SKM-1 treated with dmso at 0.1 percent for 144 hours (cell line): ENCODE measurements at regions not wholly inside any gene's neighbourhood (a gene's known extent, or its start where the extent isn't known, plus 50 kb on each side); places are given as distances from the start of the nearest gene placed in this dataset.
A peak's percentile ranks its signal among the peaks of the same experiment; 100 is the strongest.

Source experiments
- DNase-seq: peaks from one replicate; lab custom pipeline; 2025; ENCODE audit not compliant: unreplicated experiment; lab: John Stamatoyannopoulos, UW

GRCh38 chr1:81634294-81634693, 166.4 kb upstream of the ADGRL2 start:
- no peak for DNase-seq

DNA sequence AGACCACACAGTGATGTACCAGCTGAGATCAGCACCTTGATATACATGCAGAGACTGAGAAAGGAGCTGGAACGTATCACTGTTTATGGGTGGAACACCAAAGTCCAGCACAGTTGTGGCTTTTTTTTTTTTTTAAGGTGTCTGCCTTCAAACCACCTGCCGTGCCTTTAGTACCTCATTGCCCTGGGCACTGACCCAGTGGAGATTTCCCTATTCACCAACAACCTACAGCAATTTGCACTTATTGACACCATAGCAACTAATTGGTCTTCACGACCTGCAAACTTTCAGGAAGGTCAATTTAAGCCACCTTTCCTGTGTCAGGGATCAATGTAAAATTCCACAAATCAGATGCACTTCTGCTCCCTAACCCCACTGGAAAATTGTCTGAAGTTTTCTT, 181.6 kb upstream of the ADGRL2 start:
- no peak for DNase-seq

GRCh38 chr1:81618376-81618775, 182.4 kb upstream of the ADGRL2 start:
- no peak for DNase-seq

DNA sequence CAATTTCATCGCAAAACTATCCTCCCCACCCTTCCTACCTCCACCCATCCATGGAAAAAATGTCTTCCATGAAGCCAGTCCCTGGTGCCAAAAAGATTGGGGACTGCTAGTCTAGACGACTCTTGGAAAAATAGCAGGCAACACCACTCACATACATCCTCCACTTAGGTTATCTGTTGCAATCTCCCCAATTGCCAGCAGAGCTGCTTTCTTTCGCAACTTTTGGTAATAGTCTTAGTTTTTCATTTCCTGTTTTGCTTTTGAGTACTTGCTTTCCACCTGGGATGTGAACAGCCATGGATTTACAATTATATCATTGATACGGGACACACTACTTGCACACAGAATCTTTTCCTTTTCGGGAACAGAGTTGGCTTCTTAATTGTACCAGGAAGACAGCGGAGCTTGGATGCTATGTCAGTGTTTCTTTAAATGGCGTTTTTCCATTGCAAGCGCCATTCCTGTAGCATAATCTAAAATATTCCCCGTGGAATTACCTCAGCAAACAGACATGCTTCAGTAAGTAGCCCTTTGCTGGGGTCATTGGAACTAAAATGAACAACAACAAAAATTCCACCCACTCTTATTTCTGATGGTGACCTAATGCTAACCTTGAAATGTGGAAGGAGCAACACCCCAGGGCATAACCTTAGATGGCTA, 183.3 kb upstream of the ADGRL2 start:
- peak; percentile 43 for DNase-seq

DNA sequence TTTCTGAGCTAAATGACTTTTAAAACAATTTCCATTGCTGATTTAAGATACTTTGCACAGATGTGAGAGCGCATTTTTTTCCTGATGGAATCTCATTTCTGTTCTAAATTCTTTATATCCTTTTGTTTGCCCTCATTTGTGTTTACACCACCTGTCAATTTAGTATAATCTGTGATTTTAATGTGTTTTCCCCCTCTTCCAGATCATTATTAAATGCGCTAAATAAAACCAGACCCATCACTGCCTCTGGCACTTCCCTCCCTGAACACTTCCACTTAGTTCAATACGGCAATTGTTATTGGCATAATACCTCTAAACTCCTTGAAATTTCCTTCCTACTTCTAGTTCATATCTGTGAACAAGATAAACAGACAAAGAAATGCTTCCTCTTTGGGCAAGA, 186.9 kb upstream of the ADGRL2 start:
- DNase-seq = no peak

GRCh38 chr1:81607924-81608323, 192.8 kb upstream of the ADGRL2 start:
- no peak for DNase-seq

- DNase-seq = no peak
These were observed 193.6 kb upstream of the ADGRL2 start for GRCh38 chr1:81607086-81607485.

DNA sequence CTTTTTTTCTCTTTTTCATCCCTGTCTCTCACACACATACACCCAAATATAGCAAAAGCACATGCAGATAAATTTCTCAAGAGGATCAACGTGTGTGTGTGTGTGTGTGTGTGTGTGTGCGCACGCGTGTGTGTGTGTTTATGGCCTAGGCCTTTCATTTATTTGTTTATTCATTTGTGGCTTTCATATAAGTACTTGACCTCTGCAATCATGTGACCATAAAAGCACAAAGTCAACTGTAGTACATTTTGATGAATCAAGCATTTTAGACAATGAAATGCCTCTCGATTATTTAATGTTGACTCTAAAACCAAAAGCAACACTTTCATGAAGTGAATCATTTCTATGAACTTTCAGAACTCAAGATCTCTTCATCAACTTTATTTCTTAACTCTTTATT, 194.1 kb upstream of the ADGRL2 start:
- no peak for DNase-seq

DNA sequence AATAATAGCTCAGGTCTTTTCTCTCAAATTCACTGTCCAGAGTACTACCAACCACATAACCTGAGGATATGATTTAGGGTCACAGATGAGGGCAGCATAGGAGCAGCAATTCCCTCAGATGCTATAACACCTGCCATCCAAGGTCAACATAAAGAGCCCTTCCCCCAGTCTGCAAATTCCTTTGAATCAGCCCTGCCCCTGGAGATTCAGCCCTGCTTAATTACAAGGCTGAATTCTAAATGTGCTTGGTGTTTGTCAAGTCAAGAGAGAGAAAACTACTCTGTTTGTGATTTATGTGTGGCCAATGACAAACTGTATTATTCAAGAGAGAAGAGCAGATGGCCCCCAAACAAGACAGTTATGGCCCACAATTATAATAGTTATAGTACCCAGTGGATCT, 195.7 kb upstream of the ADGRL2 start:
- DNase-seq = no peak

DNA sequence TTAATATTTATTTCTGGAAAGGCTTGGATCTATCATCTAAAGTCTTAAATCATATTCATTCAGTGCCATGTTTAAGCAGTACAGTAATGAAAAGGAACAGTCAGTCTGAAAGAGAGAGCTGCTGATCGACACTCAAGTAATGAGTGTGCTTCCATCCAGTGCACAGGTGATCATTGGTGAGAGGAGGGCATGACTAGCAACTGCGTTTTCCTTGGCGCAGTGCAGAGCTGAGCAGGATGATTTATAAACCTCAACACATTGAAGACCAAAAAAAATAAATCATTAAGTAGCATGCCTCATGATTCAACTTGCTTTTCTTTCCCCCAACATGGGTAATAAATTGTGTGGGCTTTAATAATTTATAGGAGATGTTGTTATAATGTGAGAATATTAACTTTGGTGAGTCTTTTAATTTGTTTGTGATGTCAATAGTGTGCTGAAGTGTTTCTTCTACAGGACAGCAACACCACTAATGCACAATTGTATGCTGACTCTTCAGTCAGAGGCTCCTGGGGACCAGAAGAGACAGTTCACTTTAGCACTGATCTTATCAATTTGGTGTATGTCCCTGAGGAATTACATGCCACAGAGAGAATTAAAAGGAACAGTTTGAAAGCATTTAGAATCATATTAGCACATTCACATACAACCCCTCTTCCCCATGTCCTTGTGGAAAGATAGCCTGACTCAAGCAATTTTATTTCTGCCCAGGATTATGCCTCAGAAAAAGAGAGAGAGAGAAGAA, 199.7 kb upstream of the ADGRL2 start:
- no peak for DNase-seq

DNA sequence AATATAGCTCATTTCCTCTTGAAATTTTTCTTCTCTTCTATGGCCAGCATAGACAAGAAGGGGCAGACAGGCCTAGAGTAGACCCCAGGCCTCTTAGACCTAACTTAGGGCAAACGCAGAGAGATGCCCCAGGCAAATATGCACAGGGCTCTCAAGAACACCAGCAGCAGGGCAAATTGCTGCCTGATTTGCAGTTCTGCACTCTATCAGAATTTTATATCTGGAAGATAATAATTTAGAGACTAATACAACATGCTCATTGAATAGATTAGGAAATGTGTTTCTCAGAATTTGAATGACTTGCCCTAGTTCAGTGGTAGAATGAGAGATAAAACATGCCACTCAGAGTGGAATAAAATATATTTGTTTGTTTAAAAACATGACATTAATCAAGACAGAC, 200.4 kb upstream of the ADGRL2 start:
- DNase-seq = no peak

GRCh38 chr1:81598623-81599022, 202.1 kb upstream of the ADGRL2 start:
- no peak for DNase-seq

DNA sequence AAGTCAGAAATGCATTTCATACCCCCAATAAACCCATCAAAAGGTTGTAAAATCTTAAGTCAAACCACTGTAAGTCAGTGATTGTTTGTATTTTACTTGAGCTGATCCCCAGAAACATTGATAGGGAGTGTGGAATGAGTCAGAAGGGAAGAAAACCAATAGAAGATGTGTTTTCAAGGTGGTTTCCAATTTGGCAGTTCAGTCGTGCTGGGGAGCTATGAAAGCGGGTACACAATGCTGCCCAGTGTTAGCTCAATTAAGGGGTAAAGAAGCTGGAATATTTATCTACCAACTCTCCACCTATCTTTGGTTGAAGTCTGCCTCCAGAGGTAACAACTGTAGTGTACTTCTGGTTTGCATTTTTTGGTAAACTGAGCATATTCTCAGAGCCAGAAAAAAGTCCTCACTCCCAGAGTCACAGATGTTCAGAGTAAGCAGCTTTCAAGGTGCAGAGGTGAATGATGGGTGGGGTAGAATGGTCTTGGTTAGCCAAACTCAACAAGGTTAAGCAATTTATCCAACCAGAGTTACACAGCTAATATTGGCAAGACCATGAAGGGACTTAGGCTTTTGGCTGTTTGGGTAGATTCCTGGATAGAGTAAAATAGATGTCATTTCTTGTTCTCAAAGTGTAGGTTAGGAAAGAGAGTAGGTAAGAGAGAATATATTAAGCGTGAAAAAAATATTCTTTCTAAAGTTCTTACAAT, 202.9 kb upstream of the ADGRL2 start:
- DNase-seq = no peak

GRCh38 chr1:81596341-81596740, 204.4 kb upstream of the ADGRL2 start:
- DNase-seq = no peak

DNA sequence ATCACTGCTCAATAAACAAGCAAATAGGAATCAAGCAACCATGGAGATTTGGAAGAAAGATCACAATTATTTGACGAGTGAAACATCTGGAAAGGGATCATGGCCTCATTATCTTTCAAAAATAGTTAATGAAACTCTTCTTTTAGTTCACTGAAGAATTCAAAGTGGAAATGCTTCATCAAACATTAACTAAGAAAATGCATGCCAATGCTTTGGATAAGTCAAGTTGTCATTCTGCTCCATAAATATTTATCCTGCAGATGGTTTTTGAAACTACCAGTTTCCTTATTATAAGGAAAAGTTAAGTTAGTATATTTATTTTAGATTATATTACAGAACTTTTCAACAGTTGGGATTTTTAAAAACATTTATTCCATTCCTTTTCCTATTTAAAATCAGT, 206.5 kb upstream of the ADGRL2 start:
- DNase-seq = no peak

GRCh38 chr1:81592233-81592632, 208.5 kb upstream of the ADGRL2 start:
- no peak for DNase-seq

GRCh38 chr1:81590171-81590570, 210.6 kb upstream of the ADGRL2 start:
- DNase-seq = no peak

DNA sequence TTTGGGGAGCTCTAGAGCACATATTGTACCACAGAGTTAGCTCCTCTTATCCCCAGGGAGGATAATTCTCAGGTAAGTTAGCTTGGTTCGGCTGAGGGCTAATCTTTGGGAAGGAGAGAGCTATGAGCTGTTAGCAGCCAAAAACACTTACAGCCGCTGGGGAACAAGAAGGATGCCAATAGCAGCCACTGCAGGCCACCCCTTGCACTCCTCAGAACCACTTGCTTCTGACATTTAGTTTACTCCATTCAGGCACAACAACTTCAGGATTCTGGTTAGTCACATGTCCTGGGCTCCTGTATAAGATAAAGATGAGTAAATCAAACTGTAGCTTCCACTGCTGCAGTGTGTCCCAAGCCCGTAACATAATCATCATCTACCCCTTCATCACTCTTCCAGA, 212.6 kb upstream of the ADGRL2 start:
- no peak for DNase-seq

DNA sequence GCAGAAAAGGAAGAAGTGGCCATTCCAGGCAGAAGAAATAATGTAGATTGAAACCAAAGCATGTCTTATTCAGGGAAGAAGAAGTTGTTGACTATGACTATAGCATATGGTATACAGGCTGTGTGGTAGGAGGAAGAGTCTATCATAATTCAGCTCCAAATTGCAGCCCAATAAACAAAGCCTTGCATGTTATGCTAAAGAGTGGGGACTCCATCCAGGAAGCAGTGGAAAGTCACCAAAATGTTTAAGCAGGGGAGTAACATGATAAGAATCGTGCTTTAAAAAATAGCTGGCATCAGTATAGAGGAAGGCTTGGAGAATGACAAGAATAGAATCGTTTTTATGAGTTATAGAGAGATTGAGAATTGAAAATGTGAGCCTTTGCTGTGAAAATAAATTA, 213.3 kb upstream of the ADGRL2 start:
- no peak for DNase-seq

- no peak for DNase-seq
These were observed 215.4 kb upstream of the ADGRL2 start for GRCh38 chr1:81585371-81585770.

DNA sequence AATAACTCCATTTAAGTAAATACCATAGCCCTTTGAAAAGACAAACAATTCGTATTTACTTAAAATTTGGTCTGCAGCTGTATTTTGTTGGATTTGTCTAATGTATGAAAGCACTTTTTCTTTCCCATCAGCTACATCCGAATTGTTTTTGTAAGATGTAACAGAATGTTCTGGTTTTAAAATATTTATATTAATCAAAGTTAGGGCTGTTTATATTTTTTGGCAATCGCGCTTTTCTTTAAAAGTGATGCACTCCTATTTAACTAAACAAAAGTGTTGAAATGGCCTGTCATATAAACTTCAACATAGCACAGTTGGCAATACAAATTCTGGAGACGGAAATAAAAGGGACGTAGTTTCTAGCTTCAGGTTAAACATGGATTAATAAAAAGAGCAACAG, 216.3 kb upstream of the ADGRL2 start:
- DNase-seq = no peak

DNA sequence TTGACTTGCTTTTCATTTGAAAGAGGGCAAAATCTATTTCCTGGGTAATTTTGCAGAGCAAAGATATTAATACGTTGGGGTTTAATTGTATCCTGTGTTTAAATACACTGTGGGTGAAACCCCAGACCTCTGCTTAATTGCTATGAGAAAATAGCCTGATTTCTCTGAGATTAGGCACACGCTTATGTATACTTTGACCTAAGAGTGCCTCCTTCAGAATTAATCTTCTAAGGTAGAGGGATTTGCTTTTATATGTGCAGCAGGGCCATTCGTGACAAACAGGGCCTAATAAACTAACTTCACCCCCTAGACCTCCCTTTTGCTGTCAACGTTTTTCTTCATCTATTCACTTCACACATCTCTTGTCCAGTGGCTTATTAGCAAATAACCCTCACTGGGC, 216.9 kb upstream of the ADGRL2 start:
- DNase-seq = no peak
